Pons (tissue), 1 donor: ENCODE measurements at regions not wholly inside any gene's neighbourhood (a gene's known extent, or its start where the extent isn't known, plus 50 kb on each side); places are given as distances from the start of the nearest gene placed in this dataset.
A peak's percentile ranks its signal among the peaks of the same experiment; 100 is the strongest.
"Not testable (repeated sequence)": the region's sequence is repeated elsewhere in the genome, so short reads cannot be mapped to it uniquely, and the experiment has no call there.

ENCODE experiments used
- DNase-seq: peaks from one replicate; pipeline ENCODE4 v3.0.0-alpha.2; 2016; ENCODE audit warnings: low spot score

GRCh38 chr12:124130691-124131591, 157.9 kb downstream of the ZNF664 start:
- no peak for DNase-seq

DNA sequence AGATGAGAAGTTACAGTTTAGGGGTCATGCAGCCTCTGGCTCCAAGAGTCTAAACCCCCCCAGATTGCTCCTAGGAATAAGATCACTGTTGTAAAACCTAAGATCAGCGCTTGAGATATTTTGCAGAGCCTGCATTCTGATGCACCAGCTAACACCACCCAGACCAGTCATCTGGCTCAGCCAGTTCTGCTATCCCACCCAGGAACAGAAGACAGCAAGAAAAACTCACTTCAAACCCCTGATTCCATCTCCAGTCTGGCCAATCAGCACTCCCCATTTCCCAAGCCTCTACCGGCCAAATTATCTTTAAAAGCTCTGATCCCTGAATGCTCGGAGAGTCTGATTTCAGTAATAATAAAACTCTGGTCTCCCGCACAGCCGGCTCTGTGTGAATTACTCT, 158.6 kb downstream of the ZNF664 start:
- DNase-seq, result no peak

DNA sequence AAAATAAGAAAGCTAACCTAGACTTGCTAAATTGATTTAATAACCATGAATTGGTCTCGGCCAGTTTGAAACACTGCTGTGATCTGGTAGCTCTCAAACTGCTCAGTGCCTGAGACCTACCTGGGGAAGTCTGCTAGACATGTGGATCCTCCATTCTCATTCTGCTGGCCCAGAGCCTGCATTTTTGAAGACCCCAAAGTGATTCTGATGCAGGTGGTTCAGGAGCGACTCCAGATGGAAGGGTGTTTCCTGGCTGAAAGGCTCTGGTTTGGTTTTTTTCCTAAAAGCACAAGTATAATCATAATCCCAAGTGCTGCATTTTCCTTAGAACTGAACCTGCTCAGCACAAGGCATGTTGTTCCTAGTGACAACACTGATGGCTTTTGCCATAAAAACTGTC, 159.5 kb downstream of the ZNF664 start:
- no peak for DNase-seq

- DNase-seq, result no peak
Observed at GRCh38 chr12:124136796-124137195, 158.1 kb upstream of the RFLNA start.

DNA sequence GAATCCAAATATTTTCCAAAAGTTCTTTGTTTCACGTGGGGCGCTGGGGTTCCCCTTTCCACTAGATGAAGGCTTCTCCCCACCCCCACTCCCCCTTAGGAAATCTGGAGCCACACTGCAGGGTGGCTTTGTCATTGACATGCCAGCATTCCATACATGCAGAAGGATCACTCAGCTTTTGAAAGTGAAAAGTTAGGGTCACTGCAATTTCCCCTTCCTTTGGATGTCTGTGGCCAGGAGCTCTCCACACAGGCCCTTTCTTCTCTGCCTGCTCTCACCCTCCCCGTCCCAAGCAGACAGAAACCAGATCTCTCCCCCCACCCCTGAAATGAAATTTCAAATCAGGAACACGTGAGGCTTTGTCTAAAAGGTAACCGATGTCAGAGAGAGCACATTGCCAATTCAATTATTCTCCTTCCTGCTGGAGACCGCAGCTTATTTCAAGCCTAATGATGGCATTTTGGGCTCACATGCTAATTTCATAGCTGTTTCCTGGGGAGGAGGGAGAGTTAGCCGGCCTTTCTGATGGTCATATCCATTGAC, 153.9 kb upstream of the RFLNA start:
- DNase-seq, result no peak

GRCh38 chr12:124141611-124142010, 153.3 kb upstream of the RFLNA start:
- not testable (repeated sequence) for DNase-seq

- no peak for DNase-seq
Observed at GRCh38 chr12:124142395-124143035, 152.4 kb upstream of the RFLNA start.

DNA sequence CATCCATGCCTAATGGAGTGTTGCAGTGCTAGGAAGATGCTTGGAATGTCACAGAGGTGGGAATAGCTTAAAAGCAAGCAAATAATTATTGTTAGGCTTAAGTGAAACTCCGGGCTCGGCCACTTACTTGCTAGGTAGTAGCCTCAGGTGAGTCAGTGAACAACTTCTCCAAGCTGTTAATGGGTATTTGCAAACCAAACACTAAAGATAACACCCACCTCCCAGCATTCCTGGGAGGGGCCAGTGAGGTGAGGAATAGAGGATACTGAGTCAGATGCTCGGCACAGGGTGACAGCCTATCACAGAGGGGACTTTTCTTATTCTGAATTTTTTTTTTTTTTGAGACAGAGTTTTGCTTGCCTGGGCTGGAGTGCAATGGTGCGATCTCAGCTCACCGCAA, 151.2 kb upstream of the RFLNA start:
- no peak for DNase-seq

DNA sequence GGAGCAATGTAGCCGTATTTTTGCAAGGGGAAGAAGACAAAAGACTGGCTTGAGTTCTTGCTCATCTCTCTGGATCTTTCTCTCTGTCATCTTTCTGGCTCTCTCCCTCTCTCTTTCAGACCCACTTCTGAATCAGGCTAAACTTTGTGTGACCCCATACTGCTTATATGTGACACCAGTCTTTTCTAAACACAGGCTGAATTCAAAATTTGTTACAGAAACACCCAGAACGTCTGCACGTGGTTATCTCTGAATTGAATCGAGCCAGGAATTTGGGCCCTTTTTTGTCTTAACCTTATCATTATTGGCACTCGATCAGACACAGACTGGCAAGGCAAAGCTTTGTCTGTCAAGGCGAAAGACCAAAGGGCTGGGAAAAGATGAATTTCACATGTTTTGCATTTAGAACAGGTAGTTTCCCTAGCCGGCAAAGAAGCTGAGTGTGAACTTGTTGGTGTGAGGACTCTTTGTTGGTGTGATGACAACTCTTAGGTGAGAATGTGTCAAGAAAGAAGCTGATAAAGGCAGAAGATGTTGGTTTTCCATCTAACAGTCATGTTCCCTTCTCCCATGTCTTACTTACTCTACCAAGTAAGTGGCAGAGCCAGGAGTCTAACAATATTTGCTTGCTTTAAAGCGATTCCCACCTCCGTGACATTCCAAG, 150.2 kb upstream of the RFLNA start:
- DNase-seq, result no peak

- no peak for DNase-seq
Observed at GRCh38 chr12:124147027-124147426, 147.9 kb upstream of the RFLNA start.

GRCh38 chr12:124147575-124147974, 147.3 kb upstream of the RFLNA start:
- no peak for DNase-seq

GRCh38 chr12:124148481-124149273, 146.2 kb upstream of the RFLNA start:
- no peak for DNase-seq

- no peak for DNase-seq
Observed at GRCh38 chr12:124149287-124149686, 145.6 kb upstream of the RFLNA start.

DNA sequence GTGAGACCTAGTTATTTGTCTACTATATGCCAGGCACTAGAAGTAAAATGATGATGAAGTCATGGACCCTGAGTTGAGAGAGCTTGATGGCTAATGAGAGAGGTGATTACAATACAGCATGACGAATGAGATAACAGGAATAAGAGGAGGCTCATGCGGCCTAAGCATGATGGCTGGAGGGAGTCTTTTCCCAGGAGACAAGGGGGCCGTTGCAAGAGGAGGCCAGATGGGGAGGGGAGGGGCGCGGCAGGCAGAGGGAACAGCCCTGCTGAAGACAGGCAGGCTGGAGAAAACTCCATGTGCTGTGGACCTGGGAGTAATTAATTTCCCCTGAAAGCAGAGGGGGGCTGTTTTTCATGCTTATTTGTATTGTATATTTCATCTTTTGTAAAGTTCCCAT, 144.7 kb upstream of the RFLNA start:
- DNase-seq, result no peak

DNA sequence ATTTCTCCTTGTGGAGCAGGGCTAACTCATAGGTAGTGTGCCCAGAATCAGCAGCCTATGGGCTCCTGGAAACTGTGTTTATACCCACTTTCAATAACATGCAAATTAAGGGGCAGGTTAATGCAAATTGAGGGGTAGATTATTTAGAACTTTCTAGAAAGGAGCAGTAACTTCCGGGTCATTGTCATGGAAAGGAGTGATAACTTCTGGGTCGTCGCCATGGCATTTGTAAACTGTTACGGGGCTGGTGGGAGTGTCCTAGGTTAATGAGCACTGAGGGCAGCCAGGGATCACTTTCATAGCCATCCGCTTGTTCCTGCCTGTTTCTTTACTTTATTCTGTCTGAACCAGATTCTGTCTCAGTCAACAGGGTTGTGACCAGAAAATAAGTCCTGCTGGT, 143.3 kb upstream of the RFLNA start:
- DNase-seq, result no peak

GRCh38 chr12:124152731-124153130, 142.2 kb upstream of the RFLNA start:
- no peak for DNase-seq

DNA sequence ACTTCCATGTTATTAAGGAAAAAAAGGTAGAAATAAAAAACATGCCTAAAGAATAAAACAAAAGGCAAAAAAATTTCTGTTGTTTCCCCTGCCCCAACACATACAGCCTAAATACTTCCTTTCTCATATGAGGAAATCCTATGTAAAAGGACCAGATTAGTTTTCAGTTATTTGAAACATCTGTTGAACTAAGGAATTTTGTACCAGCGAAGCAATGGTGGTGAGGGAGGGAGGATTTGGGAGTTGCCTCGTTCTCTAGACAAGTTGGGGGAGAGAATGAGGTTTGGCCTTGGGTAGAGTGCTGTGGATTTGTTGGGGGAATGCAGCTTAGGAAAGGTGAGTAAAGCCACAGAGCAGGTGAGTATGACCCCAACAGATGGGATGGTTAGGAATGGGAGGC, 141.5 kb upstream of the RFLNA start:
- DNase-seq, result no peak

GRCh38 chr12:124157406-124157805, 137.5 kb upstream of the RFLNA start:
- DNase-seq, result no peak

DNA sequence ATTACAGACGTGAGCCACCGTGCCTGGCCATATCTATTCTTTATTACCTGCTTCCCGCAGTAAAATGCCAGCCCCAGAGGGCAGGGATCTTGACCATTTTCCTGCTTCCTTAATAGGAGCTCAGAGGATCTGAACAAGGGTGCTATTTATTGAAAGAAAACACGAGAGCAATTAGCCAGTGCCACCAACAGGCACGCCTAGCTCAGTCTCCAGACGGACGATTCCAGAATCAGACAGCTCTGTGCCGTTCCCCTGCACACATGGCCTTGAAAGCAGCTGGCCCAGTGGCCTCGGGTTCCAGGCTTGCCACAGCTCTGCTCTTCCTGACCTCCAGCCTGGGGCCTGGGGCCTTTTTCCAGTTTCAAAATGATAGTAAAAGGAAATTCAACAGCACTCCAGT, 135.2 kb upstream of the RFLNA start:
- peak; percentile 60 for DNase-seq

DNA sequence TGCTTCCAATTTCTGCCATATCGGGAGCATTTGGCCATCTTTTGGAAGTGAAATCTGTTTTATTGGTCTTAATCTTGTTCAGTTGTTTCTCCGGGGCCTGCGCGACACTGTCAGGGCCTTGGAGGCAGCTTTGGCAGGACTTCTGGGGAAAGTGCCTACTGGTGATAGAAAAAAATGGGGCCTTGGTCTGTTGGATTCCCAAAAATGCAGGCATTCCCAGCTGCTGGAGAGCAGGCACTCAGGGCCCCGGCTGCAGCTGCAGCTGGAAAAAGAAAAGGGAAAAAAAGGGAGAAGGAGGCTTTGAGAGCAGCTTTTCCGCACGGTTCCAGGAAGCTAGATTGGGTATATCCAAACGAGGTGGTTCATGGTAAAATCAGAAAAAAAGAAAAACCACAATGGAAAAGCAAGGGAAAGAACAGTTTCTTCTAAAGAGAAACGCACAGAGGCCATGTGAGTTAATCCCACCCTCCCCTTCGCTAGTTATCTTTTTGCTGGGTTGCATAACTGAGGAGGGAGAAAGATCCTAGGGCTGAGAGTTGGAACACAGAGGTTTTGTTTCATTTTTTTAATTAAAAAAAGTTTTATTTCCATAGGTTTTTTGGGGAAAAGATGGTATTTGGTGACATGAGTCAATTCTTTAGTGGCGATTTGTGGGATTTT, 134.7 kb upstream of the RFLNA start:
- DNase-seq, result no peak

- DNase-seq, result not testable (repeated sequence)
Observed at GRCh38 chr12:124161402-124161801, 133.5 kb upstream of the RFLNA start.
